ENCODE measurements at regions not wholly inside any gene's neighbourhood (a gene's known extent, or its start where the extent isn't known, plus 50 kb on each side); places are given as distances from the start of the nearest gene placed in this dataset.

- Histone ChIP-seq H3K4me1 (ENCODE audit: insufficient read depth, low read length) (no peaks in the 10 kb centered on the region), H3K27ac (ENCODE audit: low read depth, low read length) (no peak overlapping the region), H3K9me3 (ENCODE audit: insufficient read depth, low read depth, low read length) (no peaks in the 10 kb centered on the region), H3K27me3 (ENCODE audit: insufficient read depth, low read length) (no peaks in the 10 kb centered on the region), H3K9ac (ENCODE audit: low read depth, low read length) (no peak overlapping the region), H3K4me3 (ENCODE audit: low read length) (no peak overlapping the region), H3K36me3 (ENCODE audit: insufficient read depth, low read length) (no peaks in the 10 kb centered on the region)
- no CpG with 5 or more reads among the region's 1 CpG for WGBS
Observed at GRCh38 chr2:52084759-52085158, 1052.8 kb upstream of the NRXN1 start.

GRCh38 chr2:52083214-52083613 is 1051.3 kb upstream of the NRXN1 start:
- no peaks in the 10 kb centered on the region for H3K36me3 ChIP-seq (ENCODE audit: insufficient read depth, low read length)
- no peaks in the 10 kb centered on the region for H3K27me3 ChIP-seq (ENCODE audit: insufficient read depth, low read length)
- H3K9ac ChIP-seq (ENCODE audit: low read depth, low read length): no peak overlapping the region
- H3K27ac ChIP-seq (ENCODE audit: low read depth, low read length): no peak overlapping the region
- no peak overlapping the region for H3K4me3 ChIP-seq (ENCODE audit: low read length)
- no peaks in the 10 kb centered on the region for H3K9me3 ChIP-seq (ENCODE audit: insufficient read depth, low read depth, low read length)
- H3K4me1 ChIP-seq (ENCODE audit: insufficient read depth, low read length): no peaks in the 10 kb centered on the region

DNA sequence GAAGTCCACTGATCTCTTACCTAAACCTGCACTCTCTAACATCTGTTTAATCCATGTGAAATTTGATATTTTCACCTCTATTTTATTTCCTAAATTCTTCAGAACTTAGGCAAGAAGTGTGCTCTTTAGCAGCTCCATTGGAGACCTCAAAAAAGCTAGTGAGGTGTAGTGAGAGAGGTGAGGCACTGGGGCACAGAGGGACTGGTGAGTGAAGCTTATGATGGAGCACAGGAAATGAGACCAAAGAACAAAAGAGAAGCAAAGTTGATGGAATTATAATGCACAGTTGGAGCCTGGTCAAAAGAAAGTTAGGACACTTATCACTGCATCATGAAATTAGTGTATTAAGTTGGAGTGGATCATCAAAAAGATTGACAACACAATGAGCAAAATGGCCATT is 1050.7 kb upstream of the NRXN1 start:
- no peak overlapping the region for H3K4me3 ChIP-seq (ENCODE audit: low read length)
- H3K9me3 ChIP-seq (ENCODE audit: insufficient read depth, low read depth, low read length): no peaks in the 10 kb centered on the region
- no peak overlapping the region for H3K9ac ChIP-seq (ENCODE audit: low read depth, low read length)
- no peaks in the 10 kb centered on the region for H3K36me3 ChIP-seq (ENCODE audit: insufficient read depth, low read length)
- H3K27ac ChIP-seq (ENCODE audit: low read depth, low read length): no peak overlapping the region
- H3K27me3 ChIP-seq (ENCODE audit: insufficient read depth, low read length): no peaks in the 10 kb centered on the region
- no peaks in the 10 kb centered on the region for H3K4me1 ChIP-seq (ENCODE audit: insufficient read depth, low read length)

DNA sequence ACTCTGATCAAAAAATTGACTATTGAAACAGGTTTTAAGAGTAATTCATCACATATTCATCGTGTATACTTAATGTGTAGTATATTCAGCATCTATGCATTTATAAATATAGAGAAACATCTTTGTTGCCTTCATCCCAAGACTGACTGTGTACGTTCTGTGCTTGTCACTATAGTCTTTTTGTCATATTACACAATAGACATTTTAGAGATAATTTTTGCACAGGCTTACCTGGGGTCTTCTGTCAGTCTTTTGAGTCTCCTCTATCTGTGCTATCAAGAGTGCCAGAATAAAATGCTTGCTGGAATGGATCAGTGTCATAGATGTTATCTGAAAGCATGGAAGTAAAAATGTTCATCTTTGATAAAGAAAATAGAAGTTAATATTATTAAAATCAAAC is 1047.7 kb upstream of the NRXN1 start:
- Histone ChIP-seq H3K27me3 (ENCODE audit: insufficient read depth, low read length) (no peaks in the 10 kb centered on the region), H3K9ac (ENCODE audit: low read depth, low read length) (no peak overlapping the region), H3K27ac (ENCODE audit: low read depth, low read length) (no peak overlapping the region), H3K4me3 (ENCODE audit: low read length) (no peak overlapping the region), H3K9me3 (ENCODE audit: insufficient read depth, low read depth, low read length) (no peaks in the 10 kb centered on the region), H3K36me3 (ENCODE audit: insufficient read depth, low read length) (no peaks in the 10 kb centered on the region), H3K4me1 (ENCODE audit: insufficient read depth, low read length) (no peaks in the 10 kb centered on the region)
- WGBS: no CpG with 5 or more reads among the region's 2 CpGs

DNA sequence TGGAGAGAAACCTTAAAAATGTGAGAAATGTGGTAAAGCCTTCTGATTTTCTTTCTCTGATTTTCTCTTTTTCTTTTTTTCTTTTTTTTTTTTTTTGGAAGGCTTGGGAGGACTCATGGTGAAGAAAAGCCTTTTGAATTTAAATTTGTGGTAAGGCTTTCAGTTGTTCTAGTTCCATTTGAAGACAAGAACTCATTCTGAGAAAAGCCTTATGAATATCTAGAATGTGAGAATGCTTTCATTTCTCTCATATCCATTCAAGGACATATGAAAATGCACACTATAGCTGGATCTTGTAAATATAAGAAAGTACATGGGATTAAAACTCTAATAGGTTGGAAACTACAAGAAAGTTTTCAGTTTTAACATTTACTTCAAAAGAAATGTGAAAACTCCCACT is 1045.2 kb upstream of the NRXN1 start:
- Histone ChIP-seq H3K27me3 (ENCODE audit: insufficient read depth, low read length) (no peaks in the 10 kb centered on the region), H3K9ac (ENCODE audit: low read depth, low read length) (no peak overlapping the region), H3K27ac (ENCODE audit: low read depth, low read length) (no peak overlapping the region)

GRCh38 chr2:52074130-52074719 is 1042.3 kb upstream of the NRXN1 start:
- Histone ChIP-seq H3K27me3 (ENCODE audit: insufficient read depth, low read length) (no peaks in the 10 kb centered on the region), H3K4me3 (ENCODE audit: low read length) (no peak overlapping the region), H3K9ac (ENCODE audit: low read depth, low read length) (no peak overlapping the region), H3K9me3 (ENCODE audit: insufficient read depth, low read depth, low read length) (no peaks in the 10 kb centered on the region), H3K36me3 (ENCODE audit: insufficient read depth, low read length) (no peaks in the 10 kb centered on the region), H3K27ac (ENCODE audit: low read depth, low read length) (no peak overlapping the region), H3K4me1 (ENCODE audit: insufficient read depth, low read length) (no peaks in the 10 kb centered on the region)
- 92% methylated on average over 3 of the region's 4 CpGs for WGBS

More for the DNA sequence above, 1045.2 kb upstream of the NRXN1 start:
- Histone ChIP-seq H3K4me1 (ENCODE audit: insufficient read depth, low read length) (no peaks in the 10 kb centered on the region), H3K9me3 (ENCODE audit: insufficient read depth, low read depth, low read length) (no peaks in the 10 kb centered on the region), H3K36me3 (ENCODE audit: insufficient read depth, low read length) (no peaks in the 10 kb centered on the region), H3K4me3 (ENCODE audit: low read length) (no peak overlapping the region)

- H3K27ac ChIP-seq (ENCODE audit: low read depth, low read length): no peak overlapping the region
- no peaks in the 10 kb centered on the region for H3K9me3 ChIP-seq (ENCODE audit: insufficient read depth, low read depth, low read length)
- no peaks in the 10 kb centered on the region for H3K36me3 ChIP-seq (ENCODE audit: insufficient read depth, low read length)
- H3K4me1 ChIP-seq (ENCODE audit: insufficient read depth, low read length): no peaks in the 10 kb centered on the region
- no peaks in the 10 kb centered on the region for H3K27me3 ChIP-seq (ENCODE audit: insufficient read depth, low read length)
- H3K4me3 ChIP-seq (ENCODE audit: low read length): no peak overlapping the region
- H3K9ac ChIP-seq (ENCODE audit: low read depth, low read length): no peak overlapping the region
- WGBS: 50% methylated on average over 2 of the region's 2 CpGs
Observed at GRCh38 chr2:52072949-52073348, 1041.0 kb upstream of the NRXN1 start.

DNA sequence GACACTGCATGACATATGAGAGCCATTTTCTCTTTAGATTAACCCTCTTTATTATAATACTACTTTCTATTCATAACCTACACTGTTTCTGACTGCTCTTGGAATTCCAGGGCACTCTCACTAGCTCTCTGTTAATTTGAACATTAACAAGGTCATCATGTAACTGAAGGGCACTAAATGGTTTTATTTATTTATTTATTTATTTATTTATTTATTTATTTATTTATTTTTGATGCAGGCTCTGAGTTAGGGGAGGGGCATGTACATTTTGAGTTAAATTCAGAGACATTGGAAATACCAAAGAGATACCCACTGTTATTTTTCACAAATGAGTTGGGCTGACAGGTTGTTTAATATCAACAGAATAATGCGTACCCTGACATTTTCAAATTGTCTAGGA is 1038.7 kb upstream of the NRXN1 start:
- no peaks in the 10 kb centered on the region for H3K27me3 ChIP-seq (ENCODE audit: insufficient read depth, low read length)
- no peaks in the 10 kb centered on the region for H3K4me1 ChIP-seq (ENCODE audit: insufficient read depth, low read length)
- H3K9me3 ChIP-seq (ENCODE audit: insufficient read depth, low read depth, low read length): no peaks in the 10 kb centered on the region
- H3K9ac ChIP-seq (ENCODE audit: low read depth, low read length): no peak overlapping the region
- no peaks in the 10 kb centered on the region for H3K36me3 ChIP-seq (ENCODE audit: insufficient read depth, low read length)
- 100% methylated on average over 1 of the region's 1 CpG for WGBS
- H3K27ac ChIP-seq (ENCODE audit: low read depth, low read length): no peak overlapping the region
- no peak overlapping the region for H3K4me3 ChIP-seq (ENCODE audit: low read length)

DNA sequence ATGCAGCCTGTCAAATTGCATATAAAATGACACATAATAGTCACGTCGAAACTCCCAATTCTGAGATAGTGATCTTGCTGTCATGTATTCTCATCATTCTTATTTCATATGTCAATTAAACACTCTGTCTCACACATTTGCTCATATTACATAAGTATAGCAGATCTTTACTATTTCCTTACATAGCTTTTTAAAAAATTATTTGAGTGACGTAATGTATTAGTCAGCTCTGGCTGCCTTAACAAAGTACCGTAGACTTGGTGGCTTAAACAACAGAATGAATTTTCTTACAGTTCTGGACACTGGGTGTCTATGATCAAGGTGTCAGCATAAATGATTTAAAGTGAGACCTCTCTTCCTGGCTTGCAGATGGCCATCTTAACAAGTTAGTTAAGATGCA is 1032.3 kb upstream of the NRXN1 start:
- H3K9ac ChIP-seq (ENCODE audit: low read depth, low read length): no peak overlapping the region
- no peak overlapping the region for H3K27ac ChIP-seq (ENCODE audit: low read depth, low read length)
- no peaks in the 10 kb centered on the region for H3K4me1 ChIP-seq (ENCODE audit: insufficient read depth, low read length)
- no peak overlapping the region for H3K4me3 ChIP-seq (ENCODE audit: low read length)
- no peaks in the 10 kb centered on the region for H3K36me3 ChIP-seq (ENCODE audit: insufficient read depth, low read length)
- H3K9me3 ChIP-seq (ENCODE audit: insufficient read depth, low read depth, low read length): no peaks in the 10 kb centered on the region
- no peaks in the 10 kb centered on the region for H3K27me3 ChIP-seq (ENCODE audit: insufficient read depth, low read length)
- 96% methylated on average over 4 of the region's 4 CpGs for WGBS

DNA sequence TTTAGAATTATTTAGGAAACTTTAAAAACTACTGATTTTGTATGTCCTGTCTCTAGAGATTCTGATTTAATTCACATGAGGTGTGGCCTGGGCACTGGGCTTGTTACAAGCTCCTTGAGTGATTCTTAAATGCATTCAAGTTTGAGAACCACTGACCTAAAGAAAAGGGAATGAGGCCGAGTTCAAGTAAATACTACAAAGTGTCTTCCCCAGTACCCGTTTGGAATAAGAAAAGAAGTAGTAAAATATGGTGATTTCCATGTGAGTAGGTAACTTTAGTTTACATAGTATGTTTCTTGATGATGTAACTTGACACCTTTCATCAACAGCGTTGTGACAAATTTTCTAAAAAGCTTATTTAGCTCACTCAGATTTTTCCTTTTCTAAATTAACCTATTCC is 1022.9 kb upstream of the NRXN1 start:
- no peaks in the 10 kb centered on the region for H3K27me3 ChIP-seq (ENCODE audit: insufficient read depth, low read length)
- H3K27ac ChIP-seq (ENCODE audit: low read depth, low read length): peak overlapping the region; percentile 44; the same call in 1 of the 2 replicates
- 19% methylated on average over 2 of the region's 3 CpGs for WGBS
- H3K4me1 ChIP-seq (ENCODE audit: insufficient read depth, low read length): peaks cover 28% of the 10 kb centered on the region
- no peaks in the 10 kb centered on the region for H3K36me3 ChIP-seq (ENCODE audit: insufficient read depth, low read length)
- H3K9me3 ChIP-seq (ENCODE audit: insufficient read depth, low read depth, low read length): peaks cover 15% of the 10 kb centered on the region
- no peak overlapping the region for H3K4me3 ChIP-seq (ENCODE audit: low read length)
- H3K9ac ChIP-seq (ENCODE audit: low read depth, low read length): no peak overlapping the region

DNA sequence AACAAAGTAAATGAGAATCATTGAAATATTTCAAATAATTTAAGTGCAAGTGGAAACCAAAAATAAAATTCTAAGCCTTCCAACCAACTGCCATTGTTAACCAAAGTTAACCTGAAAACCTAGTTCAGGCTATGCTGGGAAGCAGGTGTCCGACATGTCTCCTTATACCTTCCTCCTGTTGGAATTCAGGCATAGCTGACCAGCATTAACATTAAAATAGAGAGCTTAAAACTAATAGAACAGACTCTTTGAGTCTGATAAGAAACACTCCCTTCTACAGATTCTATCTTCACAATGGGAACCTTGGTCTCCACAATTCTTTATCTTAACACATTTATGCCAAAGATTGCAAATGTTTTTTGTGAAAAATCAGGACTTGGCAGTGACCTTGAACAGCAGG is 1004.9 kb upstream of the NRXN1 start:
- H3K9me3 ChIP-seq (ENCODE audit: insufficient read depth, low read depth, low read length): no peaks in the 10 kb centered on the region
- no peaks in the 10 kb centered on the region for H3K27me3 ChIP-seq (ENCODE audit: insufficient read depth, low read length)
- H3K27ac ChIP-seq (ENCODE audit: low read depth, low read length): no peak overlapping the region
- H3K4me3 ChIP-seq (ENCODE audit: low read length): no peak overlapping the region
- WGBS: 96% methylated on average over 1 of the region's 1 CpG
- H3K36me3 ChIP-seq (ENCODE audit: insufficient read depth, low read length): no peaks in the 10 kb centered on the region
- H3K4me1 ChIP-seq (ENCODE audit: insufficient read depth, low read length): peaks cover 38% of the 10 kb centered on the region
- no peak overlapping the region for H3K9ac ChIP-seq (ENCODE audit: low read depth, low read length)

DNA sequence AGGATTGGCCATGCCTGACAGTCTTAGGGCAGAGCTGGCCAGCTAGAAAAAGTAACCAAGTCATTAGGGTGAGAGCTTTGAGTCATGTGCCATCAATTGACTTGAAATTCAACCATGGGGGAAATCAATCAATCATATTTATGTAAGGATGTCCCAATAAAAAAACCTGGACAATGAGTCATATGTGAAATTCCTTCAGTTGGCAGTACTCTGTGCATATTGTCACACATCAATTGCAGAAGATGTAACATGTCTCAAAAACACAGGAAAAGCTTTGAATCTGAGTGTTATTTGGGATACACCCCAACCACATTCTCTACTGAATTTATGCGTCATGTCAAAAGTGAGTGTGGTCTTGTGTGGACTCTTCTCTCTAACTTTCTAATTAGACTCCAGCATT is 1004.1 kb upstream of the NRXN1 start:
- 100% methylated on average over 1 of the region's 1 CpG for WGBS
- Histone ChIP-seq H3K27me3 (ENCODE audit: insufficient read depth, low read length) (no peaks in the 10 kb centered on the region), H3K9me3 (ENCODE audit: insufficient read depth, low read depth, low read length) (no peaks in the 10 kb centered on the region), H3K4me1 (ENCODE audit: insufficient read depth, low read length) (peaks cover 38% of the 10 kb centered on the region), H3K4me3 (ENCODE audit: low read length) (no peak overlapping the region), H3K36me3 (ENCODE audit: insufficient read depth, low read length) (no peaks in the 10 kb centered on the region), H3K9ac (ENCODE audit: low read depth, low read length) (no peak overlapping the region), H3K27ac (ENCODE audit: low read depth, low read length) (no peak overlapping the region)
